ENCODE measurements at regions not wholly inside any gene's neighbourhood (a gene's known extent, or its start where the extent isn't known, plus 50 kb on each side); places are given as distances from the start of the nearest gene placed in this dataset.
A peak's percentile ranks its signal among the peaks of the same experiment; 100 is the strongest.

GRCh38 chr3:156010829-156011228 lies 109.5 kb upstream of the KCNAB1 start:
- TF ChIP-seq CTCF (conservative IDR thresholded peaks at IDR 0.05; ENCODE audit: low read length): peak; percentile 49
- TF ChIP-seq EZH2phosphoT487 (IDR thresholded peaks at IDR 0.05; ENCODE audit: borderline replicate concordance, low read depth, low read length): no peak

Data from OCI-LY7 (cell line).